ENCODE measurements at regions not wholly inside any gene's neighbourhood (a gene's known extent, or its start where the extent isn't known, plus 50 kb on each side); places are given as distances from the start of the nearest gene placed in this dataset.

DNA sequence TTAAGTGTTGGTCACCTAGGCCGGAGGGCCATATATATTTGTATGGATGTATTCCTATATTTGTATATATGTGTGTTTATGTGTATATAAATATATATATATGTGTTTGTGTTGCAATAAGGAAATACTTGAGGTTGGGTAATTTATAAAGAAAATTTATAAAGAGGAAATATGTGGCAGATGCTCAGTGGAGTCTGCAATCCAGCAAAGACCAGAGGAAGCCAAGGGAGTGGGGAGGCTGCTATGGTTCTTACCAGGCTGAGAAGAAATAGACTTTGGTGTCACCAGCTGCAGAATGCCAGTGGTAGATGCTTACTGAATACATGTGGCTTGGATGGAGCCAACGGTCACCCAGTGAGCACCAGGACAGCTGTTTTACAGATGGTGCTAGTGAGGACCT is 97.4 kb upstream of the ELOVL5 start:
- H3K79me2 ChIP-seq (ENCODE audit: insufficient read depth): no peaks in the 10 kb centered on the region
- H3K9me3 ChIP-seq: no peaks in the 10 kb centered on the region
- no peak overlapping the region for H3K27ac ChIP-seq (ENCODE audit: low read depth in 2 of 2, low read length in 1 of 2)
- ChIA-PET CTCF (interaction anchor here (1.4 to 1.6 kb wide), 2 partner anchors 38 to 39 kb away, joined by 4 read pairs; no protein-coding TSS in a partner anchor), POLR2A (no interaction called here)
- no peaks in the 10 kb centered on the region for H3K36me3 ChIP-seq (replicated peaks in 1 of 2; ENCODE audit: control insufficient read depth in 1 of 2, insufficient read depth in 2 of 2, low read length in 1 of 2)
- H3F3A ChIP-seq (replicated peaks; ENCODE audit: insufficient read depth): no peaks in the 10 kb centered on the region
- H3K4me2 ChIP-seq: no peak overlapping the region
- peaks cover 5% of the 10 kb centered on the region; the same call in 1 of the 2 replicates for H3K27me3 ChIP-seq (ENCODE audit: insufficient read depth)
- no peaks in the 10 kb centered on the region for H4K20me1 ChIP-seq (ENCODE audit: insufficient read depth)
- no peak overlapping the region for H3K4me3 ChIP-seq (ENCODE audit: low read depth in 2 of 2, low read length in 1 of 2)
- H3K9me2 ChIP-seq: no peaks in the 10 kb centered on the region
- WGBS (ENCODE audit: low lambda C conversion rate): 45% methylated on average over 2 of the region's 2 CpGs
- DNase-seq: no peak
- H2AFZ ChIP-seq (ENCODE audit: low read depth): no peak overlapping the region
- H3K9ac ChIP-seq: no peak overlapping the region
- TF ChIP-seq RXRA (IDR thresholded peaks at IDR 0.05; ENCODE audit: borderline replicate concordance, low read depth) (no peak), MXI1 (IDR thresholded peaks at IDR 0.05; ENCODE audit: low read depth, low read length) (no peak)
- H3K4me1 ChIP-seq (ENCODE audit: control insufficient read depth in 1 of 2, insufficient read depth in 2 of 2, low read depth in 1 of 2, low read length in 1 of 2): no peaks in the 10 kb centered on the region

DNA sequence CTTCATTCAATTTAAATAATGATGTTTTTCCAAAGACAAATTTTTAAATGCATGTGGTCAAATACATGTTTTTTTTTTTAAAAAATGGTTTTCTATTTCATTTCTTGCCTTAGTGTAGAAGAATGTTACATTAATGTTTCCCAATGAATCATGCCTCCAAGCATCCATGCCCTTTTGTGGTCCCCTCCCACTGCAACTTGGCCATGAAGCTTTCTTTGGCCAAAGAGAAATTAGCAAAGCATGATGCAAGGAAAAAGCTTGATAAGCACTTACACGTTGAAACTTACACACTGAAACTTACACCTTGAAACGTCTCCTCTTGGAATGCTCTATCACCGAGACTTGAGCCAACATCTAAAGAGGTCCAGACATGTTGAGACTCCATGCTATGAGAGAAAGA is 93.0 kb upstream of the ELOVL5 start:
- Histone ChIP-seq H3K36me3 (replicated peaks in 1 of 2; ENCODE audit: control insufficient read depth in 1 of 2, insufficient read depth in 2 of 2, low read length in 1 of 2) (no peaks in the 10 kb centered on the region), H3K9ac (no peak overlapping the region), H3F3A (replicated peaks; ENCODE audit: insufficient read depth) (peaks cover 6% of the 10 kb centered on the region), H3K27ac (ENCODE audit: low read depth in 2 of 2, low read length in 1 of 2) (no peak overlapping the region), H3K4me3 (ENCODE audit: low read depth in 2 of 2, low read length in 1 of 2) (no peak overlapping the region), H4K20me1 (ENCODE audit: insufficient read depth) (no peaks in the 10 kb centered on the region), H3K27me3 (ENCODE audit: insufficient read depth) (no peaks in the 10 kb centered on the region), H3K4me2 (no peak overlapping the region), H2AFZ (ENCODE audit: low read depth) (no peak overlapping the region), H3K9me2 (no peaks in the 10 kb centered on the region), H3K4me1 (ENCODE audit: control insufficient read depth in 1 of 2, insufficient read depth in 2 of 2, low read depth in 1 of 2, low read length in 1 of 2) (no peaks in the 10 kb centered on the region; a peak in 1 of 4 replicates), H3K79me2 (ENCODE audit: insufficient read depth) (no peaks in the 10 kb centered on the region), H3K9me3 (no peaks in the 10 kb centered on the region)
- ChIA-PET POLR2A (no interaction called here), CTCF (interaction anchor here (0.6 to 2.0 kb wide), 4 partner anchors 13 to 287 kb away, joined by 3 to 7 read pairs (median 4); no protein-coding TSS in a partner anchor)
- TF ChIP-seq FOXM1 (IDR thresholded peaks at IDR 0.05; ENCODE audit: low read depth) (no peak), POLR2AphosphoS5 (IDR thresholded peaks at IDR 0.05; ENCODE audit: low read depth, low read length) (no peak), EZH2phosphoT487 (IDR thresholded peaks at IDR 0.05; ENCODE audit: borderline replicate concordance, low read depth) (no peak), CHD2 (IDR thresholded peaks at IDR 0.05; ENCODE audit: low read length, partially characterized antibody) (no peak), GATA2 (CRISPR knock-in tag; IDR thresholded peaks at IDR 0.05) (no peak), GABPA (IDR thresholded peaks at IDR 0.05; ENCODE audit: low read depth) (no peak), TAF1 (IDR thresholded peaks at IDR 0.05; ENCODE audit: borderline replicate concordance, low read depth, low read length) (no peak), NFIC (IDR thresholded peaks at IDR 0.05; ENCODE audit: borderline replicate concordance) (no peak), CTCF (IDR thresholded peaks at IDR 0.05) (no peak), ELF1 (IDR thresholded peaks at IDR 0.05) (no peak)
- TF ChIP-seq, protein P1, sequence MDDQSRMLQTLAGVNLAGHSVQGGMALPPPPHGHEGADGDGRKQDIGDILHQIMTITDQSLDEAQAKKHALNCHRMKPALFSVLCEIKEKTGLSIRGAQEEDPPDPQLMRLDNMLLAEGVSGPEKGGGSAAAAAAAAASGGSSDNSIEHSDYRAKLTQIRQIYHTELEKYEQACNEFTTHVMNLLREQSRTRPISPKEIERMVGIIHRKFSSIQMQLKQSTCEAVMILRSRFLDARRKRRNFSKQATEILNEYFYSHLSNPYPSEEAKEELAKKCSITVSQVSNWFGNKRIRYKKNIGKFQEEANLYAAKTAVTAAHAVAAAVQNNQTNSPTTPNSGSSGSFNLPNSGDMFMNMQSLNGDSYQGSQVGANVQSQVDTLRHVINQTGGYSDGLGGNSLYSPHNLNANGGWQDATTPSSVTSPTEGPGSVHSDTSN (IDR thresholded peaks at IDR 0.05): no peak
- 29% methylated on average over 3 of the region's 3 CpGs for WGBS (ENCODE audit: low lambda C conversion rate)
- DNase-seq: no peak
